K562 (cell line): ENCODE measurements at regions not wholly inside any gene's neighbourhood (a gene's known extent, or its start where the extent isn't known, plus 50 kb on each side); places are given as distances from the start of the nearest gene placed in this dataset.

Experiments used
- ATAC-seq: fragments of 200-7000 bp; cut with Tn5 transposase; 3 replicates; pipeline ENCODE4 v1.9.1; 2020; ENCODE audit warnings: moderate library complexity
- BruUV-seq: library from RNA; stranded (reverse); fragments of 400-500 nt; replicated peaks from 2 replicates; lab custom pipeline; 2021; lab: Mats Ljungman, UMichigan
- CTCF ChIA-PET: fragments of 300-600 bp; formaldehyde crosslinking; extraction: SDS; loops from one replicate; lab custom pipeline; 2021; ENCODE audit warnings: low intra/inter-chr PET ratio; lab: Yijun Ruan, JAX
- POLR2A ChIA-PET: fragments of 300-600, 350-650 bp; sonication (Branson Sonifier 250); formaldehyde crosslinking; extraction: SDS; loops from one replicate; lab custom pipeline; 2021; ENCODE audit warnings: antibody characterized with exemption, inconsistent platforms; lab: Yijun Ruan, JAX
- DNase-seq, 4 experiments: peaks; one replicate each; pipeline versions ENCODE4 v3.0.0 to v3.0.0-alpha.2; 2011 to 2018; ENCODE audit warnings: low spot score in 3 of 4, mixed read lengths in 3 of 4; ENCODE audit errors: extremely low read depth in 1 of 4
- FAIRE-seq: peaks from 2 replicates; lab custom pipeline; 2011; peaks lifted over from hg19 to GRCh38; lab: Jason Lieb, UNC
- H2AFZ ChIP-seq: 2 replicates; pipeline ENCODE4 v1.6.0; 2011; ENCODE audit warnings: low read depth, low read length, control low read depth, inconsistent platforms
- H3K27ac ChIP-seq: fragments of 200-600 bp; 3 replicates; pipeline ENCODE4 v1.8.0; 2011; ENCODE audit warnings: low read depth, mild to moderate bottlenecking, control low read depth, inconsistent platforms, low read length, moderate library complexity, mixed read lengths; ENCODE audit errors: extremely low read depth
- H3K27me3 ChIP-seq, 2 experiments: fragments of 300-600 bp in 1 of 2; 2 replicates in 1 of 2; 3 replicates in 1 of 2; pipeline versions ENCODE4 v1.6.0 to v1.8.0; 2011; ENCODE audit warnings: inconsistent platforms in 2 of 2, low read length in 2 of 2, mild to moderate bottlenecking in 1 of 2, mixed read lengths in 1 of 2, moderate library complexity in 1 of 2; ENCODE audit not compliant: control insufficient read depth in 2 of 2, insufficient read depth in 2 of 2
- H3K36me3 ChIP-seq: fragments of 300-600 bp; 3 replicates; pipeline ENCODE4 v1.8.0; 2011; ENCODE audit warnings: mild to moderate bottlenecking, low read length, inconsistent platforms; ENCODE audit not compliant: control insufficient read depth, insufficient read depth
- H3K4me1 ChIP-seq, 2 experiments: fragments of 200-600 bp in 1 of 2; replicated peaks in 1 of 2; 2 replicates in 1 of 2; 3 replicates in 1 of 2; pipeline versions ENCODE4 v1.5.1 to v1.8.0; 2011; ENCODE audit warnings: inconsistent platforms in 2 of 2, low read length in 2 of 2, mild to moderate bottlenecking in 1 of 2, mixed read lengths in 1 of 2, moderate library complexity in 1 of 2; ENCODE audit not compliant: control insufficient read depth in 2 of 2, insufficient read depth in 2 of 2
- H3K4me2 ChIP-seq: 2 replicates; pipeline ENCODE4 v1.6.1; 2011; ENCODE audit warnings: low read length, control low read depth, inconsistent platforms, mixed read lengths; ENCODE audit not compliant: insufficient read depth
- H3K4me3 ChIP-seq: fragments of 200-600 bp; sonication (generic), shearing (Covaris generic); 2 replicates; pipeline ENCODE4 v1.5.1; 2016; ENCODE audit warnings: control low read depth, inconsistent platforms
- H3K79me2 ChIP-seq: fragments of 200-600 bp; 3 replicates; pipeline ENCODE4 v1.8.0; 2011; ENCODE audit warnings: low read length, inconsistent platforms; ENCODE audit not compliant: control insufficient read depth, insufficient read depth
- H3K9ac ChIP-seq, 2 experiments: 2 replicates each; pipeline versions ENCODE4 v1.6.0 to v1.6.1; 2011; ENCODE audit warnings: low read depth in 2 of 2, low read length in 2 of 2, control low read depth in 1 of 2, inconsistent platforms in 1 of 2, mild to moderate bottlenecking in 1 of 2, mixed read lengths in 1 of 2; ENCODE audit not compliant: insufficient read depth in 1 of 2
- H3K9me1 ChIP-seq: one replicate; pipeline ENCODE4 v1.6.0; 2011; ENCODE audit warnings: inconsistent platforms, mild to moderate bottlenecking, low read length, moderate library complexity; ENCODE audit not compliant: control insufficient read depth, insufficient read depth
- H3K9me3 ChIP-seq: replicated peaks from 2 replicates; pipeline ENCODE4 v1.5.1; 2011; ENCODE audit warnings: low read depth, low read length, inconsistent platforms; ENCODE audit not compliant: control insufficient read depth, insufficient read depth
- H4K20me1 ChIP-seq: replicated peaks from 2 replicates; pipeline ENCODE4 v1.6.1; 2011; ENCODE audit warnings: low read length, inconsistent platforms, mixed read lengths; ENCODE audit not compliant: control insufficient read depth, insufficient read depth
- ETV1 ChIP-seq: fragments of 450-650 bp; conservative IDR thresholded peaks from 2 replicates; pipeline ENCODE4 v1.6.1; 2016; ENCODE audit warnings: missing genetic modification characterization, control low read depth, low read depth, missing compliant biosample characterization
- HNRNPH1 ChIP-seq: fragments of 200-400 bp; formaldehyde crosslinking; optimal IDR thresholded peaks from 2 replicates; pipeline ENCODE3; 2017; ENCODE audit warnings: low read depth, mild to moderate bottlenecking, low read length, moderate library complexity
- HNRNPK ChIP-seq: fragments of 200-400 bp; formaldehyde crosslinking; IDR thresholded peaks from one replicate; pipeline ENCODE4 v1.6.1; 2018; ENCODE audit warnings: mild to moderate bottlenecking, low read depth, low read length; ENCODE audit not compliant: poor library complexity, severe bottlenecking
- ILK ChIP-seq: fragments of 450-650 bp; IDR thresholded peaks from 2 replicates; pipeline ENCODE4 v1.6.1; 2016; ENCODE audit warnings: missing genetic modification characterization, low read depth, mild to moderate bottlenecking, missing compliant biosample characterization, moderate library complexity, borderline replicate concordance
- KDM1A ChIP-seq, 2 experiments: fragments of 450-650 bp; IDR thresholded peaks; 2 replicates each; pipeline ENCODE4 v1.6.1; 2016; ENCODE audit warnings: mild to moderate bottlenecking in 2 of 2
- KLF16 ChIP-seq: IDR thresholded peaks from 2 replicates; pipeline ENCODE4 v1.6.1; 2016; ENCODE audit warnings: antibody characterized with exemption
- POLR2AphosphoS2 ChIP-seq: IDR thresholded peaks from 2 replicates; pipeline ENCODE4 v1.6.1; 2012; ENCODE audit warnings: low read length, improper control_type of control experiment
- PYGO2 ChIP-seq: fragments of 450-650 bp; IDR thresholded peaks from 2 replicates; pipeline ENCODE4 v1.6.1; 2016; ENCODE audit warnings: mild to moderate bottlenecking, missing genetic modification characterization, moderate library complexity, missing compliant biosample characterization
- SMC3 ChIP-seq: conservative IDR thresholded peaks from 2 replicates; pipeline ENCODE4 v1.6.1; 2011; ENCODE audit warnings: low read depth, low read length, improper control_type of control experiment; ENCODE audit not compliant: insufficient read depth
- XRCC3 ChIP-seq: fragments of 450-650 bp; IDR thresholded peaks from 2 replicates; pipeline ENCODE4 v1.6.1; 2017; ENCODE audit warnings: mild to moderate bottlenecking, moderate library complexity
- WGBS: fragments of 100-300 bp; shearing (Covaris generic); methylation state at CpG from one replicate; pipeline ENCODE4 v1.1.6; 2016; ENCODE audit warnings: low coverage, mixed read lengths; ENCODE audit not compliant: insufficient coverage; ENCODE audit errors: missing lambda C conversion rate; 5-methylcytosine and 5-hydroxymethylcytosine counted together
- in situ Hi-C: fragments of 300-500 bp; cut with MboI; formaldehyde crosslinking; loops from 4 replicates; pipeline ENCODE4 v1.15.0; 2018; ENCODE audit warnings: inconsistent platforms, mixed read lengths
- intact Hi-C: fragments of 100-400 bp; cut with micrococcal nuclease; formaldehyde crosslinking; loops from 2 replicates; pipeline ENCODE4 v1.14.2; 2022
- TF ChIP-seq, protein P1 (sequence below): fragments of 450-650 bp; formaldehyde crosslinking; IDR thresholded peaks from 2 replicates; pipeline ENCODE4 v1.4.0; 2020; ENCODE audit warnings: mild to moderate bottlenecking, moderate library complexity

DNA sequence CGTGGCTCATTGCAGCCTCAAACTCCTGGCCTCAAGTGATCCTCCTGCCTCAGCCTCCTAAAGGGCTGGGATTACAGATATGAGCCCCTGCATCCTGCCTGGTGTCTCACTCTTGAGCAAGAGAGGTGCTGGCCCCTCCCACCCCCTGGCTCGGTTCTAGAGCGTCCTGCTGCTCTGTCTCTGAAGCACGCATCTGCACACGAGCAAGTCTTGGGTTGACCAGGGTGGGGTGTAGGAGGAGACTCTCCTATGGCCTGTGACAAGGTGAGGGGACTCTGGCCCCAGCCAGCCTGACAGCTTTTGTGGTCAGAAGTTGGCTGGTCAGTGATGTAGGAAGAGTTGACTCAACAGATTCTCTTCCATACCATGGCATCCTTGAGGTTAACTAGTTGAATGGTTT lies 110.7 kb upstream of the CARD11 start (continued):
- TF ChIP-seq XRCC3: no peak
- no peak for TF ChIP-seq HNRNPK

DNA sequence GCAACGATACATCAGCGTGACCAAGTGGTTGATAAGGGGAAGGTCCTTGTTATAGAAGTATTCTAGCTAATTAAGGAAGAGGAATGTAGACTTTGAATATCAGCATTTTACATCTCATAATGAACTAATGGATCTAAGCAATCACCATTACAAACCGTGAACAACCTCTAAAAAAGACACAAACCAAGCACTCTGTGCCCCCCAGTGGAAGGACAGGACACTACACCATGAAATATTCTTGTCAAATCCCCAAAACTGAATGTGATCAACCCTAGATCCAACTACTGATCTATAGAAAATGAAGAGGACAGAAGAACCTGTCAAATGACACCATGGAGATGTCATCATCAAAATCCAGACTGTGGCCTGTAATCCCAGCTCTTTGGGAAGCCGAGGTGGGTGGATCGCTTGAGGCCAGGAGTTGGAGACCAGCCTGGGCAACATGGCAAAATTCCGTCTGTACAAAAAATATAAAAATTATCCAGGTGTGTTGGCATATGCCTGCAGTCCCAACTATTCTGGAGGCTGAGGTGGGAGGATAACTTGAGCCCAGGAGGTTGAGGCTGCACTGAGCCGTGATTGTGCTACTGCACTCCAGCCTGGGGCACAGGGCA lies 111.3 kb upstream of the CARD11 start:
- FAIRE-seq: peak; percentile 76
- H3K4me3 ChIP-seq: no peak overlapping the region
- TF ChIP-seq, protein P1, sequence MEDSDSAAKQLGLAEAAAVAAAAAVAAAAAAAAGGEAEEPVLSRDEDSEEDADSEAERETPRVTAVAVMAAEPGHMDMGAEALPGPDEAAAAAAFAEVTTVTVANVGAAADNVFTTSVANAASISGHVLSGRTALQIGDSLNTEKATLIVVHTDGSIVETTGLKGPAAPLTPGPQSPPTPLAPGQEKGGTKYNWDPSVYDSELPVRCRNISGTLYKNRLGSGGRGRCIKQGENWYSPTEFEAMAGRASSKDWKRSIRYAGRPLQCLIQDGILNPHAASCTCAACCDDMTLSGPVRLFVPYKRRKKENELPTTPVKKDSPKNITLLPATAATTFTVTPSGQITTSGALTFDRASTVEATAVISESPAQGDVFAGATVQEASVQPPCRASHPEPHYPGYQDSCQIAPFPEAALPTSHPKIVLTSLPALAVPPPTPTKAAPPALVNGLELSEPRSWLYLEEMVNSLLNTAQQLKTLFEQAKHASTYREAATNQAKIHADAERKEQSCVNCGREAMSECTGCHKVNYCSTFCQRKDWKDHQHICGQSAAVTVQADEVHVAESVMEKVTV (CRISPR knock-in tag): peak; percentile 62
- TF ChIP-seq SMC3 (peak; percentile 78), ETV1 (tag) (no peak), ILK (tag) (no peak), POLR2AphosphoS2 (no peak), HNRNPH1 (no peak), KDM1A (IDR thresholded peaks at IDR 0.05) (no peak), KLF16 (0 out of 2 replicates have a peak, but pooled peaks have one; percentile 9), PYGO2 (tag) (no peak)

More for the DNA sequence above, 111.3 kb upstream of the CARD11 start:
- no peak overlapping the region for H3K27ac ChIP-seq
- no peaks in the 10 kb centered on the region for H3K9me1 ChIP-seq
- peaks cover 2 to 34% of the 10 kb centered on the region in 2 experiments; a peak in 4 of 5 replicates for H3K27me3 ChIP-seq
- no peak overlapping the region for H3K9ac ChIP-seq
- peak; percentile 69 for ATAC-seq
- ChIA-PET POLR2A (no interaction called here), CTCF (interaction anchor here (0.9 to 3.9 kb wide), 4 partner anchors 89 to 290 kb away, joined by 3 to 27 read pairs (median 13); no protein-coding TSS in a partner anchor)
- no peak overlapping the region for H3K4me2 ChIP-seq
- H3K36me3 ChIP-seq: no peaks in the 10 kb centered on the region
- in situ Hi-C loops: loop anchor here (5.0 kb wide), 1 partner anchor 288 kb away; no protein-coding TSS in a partner anchor
- peak; percentile 43 to 63 (median 52) for DNase-seq
- no peaks in the 10 kb centered on the region for H3K79me2 ChIP-seq
- no peaks in the 10 kb centered on the region; a peak in 1 of 5 replicates for H3K4me1 ChIP-seq
- intact Hi-C loops: loop anchor here (1.0 to 5.0 kb wide), 3 partner anchors 90 to 288 kb away; no protein-coding TSS in a partner anchor
- H3K9me3 ChIP-seq: no peaks in the 10 kb centered on the region
- 8% methylated on average over 7 of the region's 7 CpGs for WGBS
- no peak overlapping the region for H2AFZ ChIP-seq
- no peaks in the 10 kb centered on the region for H4K20me1 ChIP-seq
- no TSS peak for BruUV-seq
